ENCODE measurements at regions not wholly inside any gene's neighbourhood (a gene's known extent, or its start where the extent isn't known, plus 50 kb on each side); places are given as distances from the start of the nearest gene placed in this dataset.
"Not testable (repeated sequence)": the region's sequence is repeated elsewhere in the genome, so short reads cannot be mapped to it uniquely, and the experiment has no call there.

DNA sequence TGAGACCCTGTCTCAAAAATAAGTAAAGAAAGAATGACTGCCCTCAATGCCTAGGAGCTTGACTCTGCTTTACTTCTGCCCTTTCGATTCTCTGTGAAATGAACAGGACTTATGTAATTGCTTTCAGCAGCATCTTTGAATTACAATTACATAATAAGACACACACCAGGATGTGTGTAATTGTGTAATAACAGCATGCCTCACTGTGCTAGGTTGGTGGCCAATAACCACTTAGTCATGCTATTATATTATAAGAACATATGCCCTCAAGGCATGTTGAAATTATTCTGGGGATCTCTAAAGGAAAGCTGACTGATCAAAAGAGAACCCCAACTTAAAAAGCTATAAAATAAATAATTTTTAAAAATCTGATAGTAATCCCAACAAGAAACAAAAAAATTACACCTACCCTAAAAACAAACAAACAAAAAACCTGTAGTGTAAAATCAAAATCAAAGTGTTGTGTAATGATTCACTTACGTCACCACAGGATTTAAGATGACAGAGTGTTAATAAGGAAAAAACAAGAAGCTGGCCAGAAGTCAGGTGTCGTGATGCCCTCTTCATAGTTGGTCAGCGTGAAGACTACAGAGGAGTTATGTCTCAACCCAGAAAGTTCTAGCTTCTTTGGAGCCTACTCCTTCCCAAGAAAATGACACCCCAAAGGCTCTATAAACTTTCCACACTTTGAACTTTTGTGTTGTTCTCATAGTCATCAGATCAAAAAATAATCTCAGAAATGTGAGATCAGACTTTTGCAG is 70.5 kb upstream of the NBPF11 start:
- H4K20me1 ChIP-seq (ENCODE audit: insufficient read depth, low read length); in situ Hi-C loops (cut with MboI; ENCODE audit: low sequenced_read_pairs); H2BK15ac ChIP-seq (ENCODE audit: low read depth, low read length); H4K8ac ChIP-seq (ENCODE audit: low read depth in 2 of 2, low read length in 2 of 2); H2AK9ac ChIP-seq (replicated peaks; ENCODE audit: low read depth, low read length, poor library complexity); DNase-seq; H2BK120ac ChIP-seq (ENCODE audit: low read depth, low read length); H3K23ac ChIP-seq (ENCODE audit: low read depth, low read length); H3K27ac ChIP-seq (ENCODE audit: insufficient read depth, low read length); H2AFZ ChIP-seq (replicated peaks; ENCODE audit: low read length, poor library complexity); H4K91ac ChIP-seq (ENCODE audit: insufficient read depth, low read depth, low read length); H4K5ac ChIP-seq (ENCODE audit: low read depth, low read length); H3K4me1 ChIP-seq (ENCODE audit: control insufficient read depth, insufficient read depth, low read length); H2AK5ac ChIP-seq (ENCODE audit: low read depth, low read length); H3K56ac ChIP-seq (ENCODE audit: extremely low read depth, insufficient read depth, low read length); ATAC-seq (ENCODE audit: low read depth); H3K9me3 ChIP-seq (ENCODE audit: control insufficient read depth, insufficient read depth, low read length); intact Hi-C loops (cut with micrococcal nuclease); H2BK5ac ChIP-seq (ENCODE audit: low read depth, low read length, poor library complexity, severe bottlenecking); H3K4ac ChIP-seq (ENCODE audit: low read depth, low read length); POLR2A ChIA-PET (ENCODE audit: unreplicated experiment); H3K9me1 ChIP-seq (ENCODE audit: insufficient read depth, low read length); H2BK20ac ChIP-seq (ENCODE audit: low read depth, low read length); CTCF ChIA-PET; H3K14ac ChIP-seq (replicated peaks; ENCODE audit: low read depth, low read length); H3K18ac ChIP-seq (ENCODE audit: low read depth, low read length); H3K9ac ChIP-seq (ENCODE audit: low read depth, low read length); H3K36me3 ChIP-seq (ENCODE audit: control insufficient read depth, insufficient read depth, low read length); BruUV-seq (replicated peaks); dilution Hi-C loops (cut with HindIII; ENCODE audit: low sequenced_read_pairs, unreplicated experiment); H3K27me3 ChIP-seq (ENCODE audit: control insufficient read depth, insufficient read depth, low read length); H3K4me2 ChIP-seq (ENCODE audit: low read depth, low read length); H3K79me1 ChIP-seq (ENCODE audit: low read depth in 1 of 2, low read length in 2 of 2); H3K4me3 ChIP-seq (ENCODE audit: insufficient read depth, low read depth, low read length): not testable (repeated sequence)
- WGBS, 2 experiments (ENCODE audit: extremely low coverage in 2 of 2, insufficient read length in 1 of 2), result no CpG with 5 or more reads among the region's 4 CpGs

DNA sequence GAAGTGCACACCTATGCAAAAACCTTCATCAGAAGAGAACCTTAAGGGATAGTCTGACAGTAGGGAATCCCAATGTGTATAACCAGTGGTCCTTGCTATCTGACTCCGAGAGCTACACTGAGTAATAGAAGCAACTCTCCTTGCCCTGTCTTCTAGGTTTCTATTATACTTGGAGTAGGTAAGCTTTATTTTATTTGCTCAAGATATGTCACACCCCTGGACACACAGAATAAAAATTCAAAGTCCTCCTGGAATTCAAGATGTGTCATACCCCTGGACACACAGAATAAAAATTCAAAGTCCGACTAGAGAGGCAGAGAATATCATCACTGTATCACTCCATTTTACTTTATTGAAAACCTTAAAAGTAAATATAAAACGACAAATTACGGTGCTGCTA is 69.5 kb upstream of the NBPF11 start:
- H3K14ac ChIP-seq (replicated peaks; ENCODE audit: low read depth, low read length); H3K4me3 ChIP-seq (ENCODE audit: insufficient read depth, low read depth, low read length); H3K27me3 ChIP-seq (ENCODE audit: control insufficient read depth, insufficient read depth, low read length); H3K36me3 ChIP-seq (ENCODE audit: control insufficient read depth, insufficient read depth, low read length); H4K20me1 ChIP-seq (ENCODE audit: insufficient read depth, low read length); H4K8ac ChIP-seq (ENCODE audit: low read depth in 2 of 2, low read length in 2 of 2); H4K91ac ChIP-seq (ENCODE audit: insufficient read depth, low read depth, low read length); dilution Hi-C loops (cut with HindIII; ENCODE audit: low sequenced_read_pairs, unreplicated experiment); ATAC-seq (ENCODE audit: low read depth); H2BK20ac ChIP-seq (ENCODE audit: low read depth, low read length); H3K4me2 ChIP-seq (ENCODE audit: low read depth, low read length); H3K9ac ChIP-seq (ENCODE audit: low read depth, low read length); DNase-seq; H2AK5ac ChIP-seq (ENCODE audit: low read depth, low read length); H3K9me1 ChIP-seq (ENCODE audit: insufficient read depth, low read length); H2AFZ ChIP-seq (replicated peaks; ENCODE audit: low read length, poor library complexity); in situ Hi-C loops (cut with MboI; ENCODE audit: low sequenced_read_pairs); H2BK120ac ChIP-seq (ENCODE audit: low read depth, low read length); H3K27ac ChIP-seq (ENCODE audit: insufficient read depth, low read length); POLR2A ChIA-PET (ENCODE audit: unreplicated experiment); H2BK15ac ChIP-seq (ENCODE audit: low read depth, low read length); H3K9me3 ChIP-seq (ENCODE audit: control insufficient read depth, insufficient read depth, low read length); H3K56ac ChIP-seq (ENCODE audit: extremely low read depth, insufficient read depth, low read length); H3K4ac ChIP-seq (ENCODE audit: low read depth, low read length); H3K79me1 ChIP-seq (ENCODE audit: low read depth in 1 of 2, low read length in 2 of 2); H2AK9ac ChIP-seq (replicated peaks; ENCODE audit: low read depth, low read length, poor library complexity); CTCF ChIA-PET; intact Hi-C loops (cut with micrococcal nuclease); H2BK5ac ChIP-seq (ENCODE audit: low read depth, low read length, poor library complexity, severe bottlenecking); BruUV-seq (replicated peaks); H4K5ac ChIP-seq (ENCODE audit: low read depth, low read length); H3K18ac ChIP-seq (ENCODE audit: low read depth, low read length); H3K23ac ChIP-seq (ENCODE audit: low read depth, low read length); H3K4me1 ChIP-seq (ENCODE audit: control insufficient read depth, insufficient read depth, low read length): not testable (repeated sequence)
- no CpG with 5 or more reads among the region's 4 CpGs for WGBS, 2 experiments (ENCODE audit: extremely low coverage in 2 of 2, insufficient read length in 1 of 2)

All from IMR-90 (cell line).